ENCODE measurements at regions not wholly inside any gene's neighbourhood (a gene's known extent, or its start where the extent isn't known, plus 50 kb on each side); places are given as distances from the start of the nearest gene placed in this dataset.

GRCh38 chr9:129289883-129290282 lies 111.8 kb upstream of the IER5L start:
- H3K4me2 ChIP-seq (ENCODE audit: low read depth, low read length) = peak overlapping the region; percentile 46
- no peak for DNase-seq
- no peaks in the 10 kb centered on the region for H3K9me3 ChIP-seq (replicated peaks; ENCODE audit: insufficient read depth, low read length)

DNA sequence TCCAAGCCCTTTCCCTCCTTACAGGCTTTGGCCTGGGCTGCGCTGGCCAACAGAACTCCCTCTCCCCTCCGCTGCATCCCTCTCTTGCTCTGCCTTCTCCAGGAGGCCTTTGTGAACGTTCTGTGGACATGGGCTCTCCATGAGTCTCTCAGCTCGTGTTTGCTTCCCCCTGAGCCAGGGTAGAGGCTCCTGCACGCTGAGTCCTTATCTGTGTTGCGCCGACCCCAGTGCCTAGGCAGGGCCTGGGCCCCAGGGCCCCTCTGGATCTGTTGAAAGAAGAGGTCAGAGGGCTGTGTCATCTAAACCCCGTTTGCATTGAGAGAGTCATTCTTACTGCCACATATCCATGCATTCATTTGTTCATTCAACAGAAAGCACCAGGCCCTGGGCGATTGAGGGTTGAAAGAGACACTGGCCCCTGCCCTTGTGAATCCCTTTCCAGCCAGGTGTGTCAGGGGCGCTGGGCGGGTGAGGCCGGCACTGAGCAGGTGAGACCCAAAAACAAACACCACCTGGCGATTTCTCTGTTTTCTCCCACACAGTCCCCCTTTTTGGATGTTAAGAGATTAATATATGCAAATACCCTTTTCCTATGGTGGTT lies 111.2 kb upstream of the IER5L start:
- no peaks in the 10 kb centered on the region for H3F3A ChIP-seq (ENCODE audit: insufficient read depth, low read length)
- no peak overlapping the region for H3K9ac ChIP-seq (ENCODE audit: low read length)
- H4K20me1 ChIP-seq (ENCODE audit: insufficient read depth, low read length) = no peaks in the 10 kb centered on the region
- TF ChIP-seq EZH2 (optimal IDR thresholded peaks at IDR 0.05; ENCODE audit: low read depth, low read length) = no peak
- TF ChIP-seq EZH2phosphoT487 (IDR thresholded peaks at IDR 0.05; ENCODE audit: low read length) = no peak
- H3K79me2 ChIP-seq (ENCODE audit: low read length) = no peaks in the 10 kb centered on the region
- peak overlapping the region; percentile 14; the same call in 1 of the 2 replicates for H2AFZ ChIP-seq (ENCODE audit: low read length)
- H3K9me3 ChIP-seq (replicated peaks; ENCODE audit: insufficient read depth, low read length) = no peaks in the 10 kb centered on the region
- H3K9me2 ChIP-seq (replicated peaks; ENCODE audit: insufficient read depth, low read length) = no peaks in the 10 kb centered on the region
- peaks cover 15% of the 10 kb centered on the region for H3K4me1 ChIP-seq (ENCODE audit: low read length)
- peak; percentile 52 for DNase-seq
- peak overlapping the region; percentile 25; the same call in 1 of the 2 replicates for H3K27ac ChIP-seq (ENCODE audit: low read length)
- peak overlapping the region; percentile 46 for H3K4me2 ChIP-seq (ENCODE audit: low read depth, low read length)
- no peaks in the 10 kb centered on the region for H3K36me3 ChIP-seq (replicated peaks; ENCODE audit: insufficient read depth, low read length)
- no peaks in the 10 kb centered on the region for H3K27me3 ChIP-seq (replicated peaks; ENCODE audit: insufficient read depth, low read length)
- no peak overlapping the region for H3K4me3 ChIP-seq (ENCODE audit: low read length)

More at GRCh38 chr9:129289883-129290282, 111.8 kb upstream of the IER5L start:
- Histone ChIP-seq H3K79me2 (ENCODE audit: low read length) (no peaks in the 10 kb centered on the region), H3K4me1 (ENCODE audit: low read length) (peaks cover 15% of the 10 kb centered on the region), H2AFZ (ENCODE audit: low read length) (peak overlapping the region; percentile 14; the same call in 1 of the 2 replicates), H3F3A (ENCODE audit: insufficient read depth, low read length) (no peaks in the 10 kb centered on the region), H4K20me1 (ENCODE audit: insufficient read depth, low read length) (no peaks in the 10 kb centered on the region), H3K27ac (ENCODE audit: low read length) (peak overlapping the region; percentile 25; the same call in 1 of the 2 replicates), H3K4me3 (ENCODE audit: low read length) (no peak overlapping the region), H3K9me2 (replicated peaks; ENCODE audit: insufficient read depth, low read length) (no peaks in the 10 kb centered on the region), H3K9ac (ENCODE audit: low read length) (no peak overlapping the region), H3K36me3 (replicated peaks; ENCODE audit: insufficient read depth, low read length) (no peaks in the 10 kb centered on the region), H3K27me3 (replicated peaks; ENCODE audit: insufficient read depth, low read length) (no peaks in the 10 kb centered on the region)
- TF ChIP-seq EZH2phosphoT487 (IDR thresholded peaks at IDR 0.05; ENCODE audit: low read length) (no peak), CTCF (IDR thresholded peaks at IDR 0.05; ENCODE audit: low read length) (no peak), EZH2 (optimal IDR thresholded peaks at IDR 0.05; ENCODE audit: low read depth, low read length) (no peak)

DNA sequence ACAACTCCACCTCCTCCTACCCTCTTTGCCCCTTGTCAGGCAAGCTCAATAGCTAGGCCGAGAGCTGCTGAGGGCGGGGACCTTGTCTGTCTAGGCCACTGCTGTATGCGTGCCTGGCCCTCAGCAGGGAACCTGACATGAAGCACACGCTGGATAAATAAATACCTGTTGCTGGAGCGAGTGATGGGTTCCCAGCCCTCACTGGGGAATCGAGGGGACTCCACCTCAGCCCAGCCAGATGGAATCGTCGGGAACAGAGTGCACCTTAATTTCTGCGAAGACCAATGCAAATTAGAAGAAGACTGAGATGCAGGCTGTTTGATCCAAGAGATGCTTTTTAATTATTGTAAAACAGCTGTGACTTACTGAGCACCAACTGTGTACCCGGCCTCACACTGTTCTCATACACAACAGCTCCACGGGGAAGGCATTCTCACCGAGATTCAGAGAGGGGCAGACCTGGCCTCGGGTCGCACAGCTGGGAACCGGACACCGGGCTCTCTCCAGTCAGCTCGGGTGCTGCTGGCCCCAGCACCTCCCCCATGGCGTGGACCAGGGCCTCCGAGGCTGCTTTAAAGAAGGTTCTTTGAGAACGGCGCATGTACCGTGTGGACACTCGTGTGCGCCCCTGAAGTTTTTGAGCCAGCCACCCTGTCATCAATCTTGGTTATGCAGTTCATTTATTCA lies 109.7 kb upstream of the IER5L start:
- Histone ChIP-seq H3K79me2 (ENCODE audit: low read length) (no peaks in the 10 kb centered on the region), H3F3A (ENCODE audit: insufficient read depth, low read length) (no peaks in the 10 kb centered on the region), H3K4me3 (ENCODE audit: low read length) (no peak overlapping the region), H3K27me3 (replicated peaks; ENCODE audit: insufficient read depth, low read length) (no peaks in the 10 kb centered on the region), H3K9ac (ENCODE audit: low read length) (no peak overlapping the region), H2AFZ (ENCODE audit: low read length) (no peak overlapping the region), H4K20me1 (ENCODE audit: insufficient read depth, low read length) (no peaks in the 10 kb centered on the region), H3K9me2 (replicated peaks; ENCODE audit: insufficient read depth, low read length) (no peaks in the 10 kb centered on the region), H3K4me2 (ENCODE audit: low read depth, low read length) (no peak overlapping the region), H3K36me3 (replicated peaks; ENCODE audit: insufficient read depth, low read length) (no peaks in the 10 kb centered on the region), H3K27ac (ENCODE audit: low read length) (no peak overlapping the region), H3K4me1 (ENCODE audit: low read length) (peaks cover 15% of the 10 kb centered on the region), H3K9me3 (replicated peaks; ENCODE audit: insufficient read depth, low read length) (no peaks in the 10 kb centered on the region)
- DNase-seq = no peak
- no peak for TF ChIP-seq CTCF (IDR thresholded peaks at IDR 0.05; ENCODE audit: low read length)
- no peak for TF ChIP-seq EZH2 (optimal IDR thresholded peaks at IDR 0.05; ENCODE audit: low read depth, low read length)
- no peak for TF ChIP-seq EZH2phosphoT487 (IDR thresholded peaks at IDR 0.05; ENCODE audit: low read length)

All from MM.1S (cell line).